Thoracic aorta (tissue), 2 donors: ENCODE measurements at regions not wholly inside any gene's neighbourhood (a gene's known extent, or its start where the extent isn't known, plus 50 kb on each side); places are given as distances from the start of the nearest gene placed in this dataset.

Experiments used
- ATAC-seq: fragments of 150-250 bp; one replicate; pipeline ENCODE4 v1.8.0; 2017; ENCODE audit warnings: low read depth; ENCODE audit not compliant: insufficient number of reproducible peaks, low FRiP score
- DNase-seq: peaks from one replicate; pipeline ENCODE4 v3.0.0-alpha.2; 2020; ENCODE audit warnings: low spot score
- H3K27ac ChIP-seq, 2 donors: fragments of 200-600 bp; sonication (generic); 1 replicate in 1 of 2; 2 replicates in 1 of 2; pipeline ENCODE4 v1.5.1; 2016; ENCODE audit warnings: mild to moderate bottlenecking in 2 of 2, moderate library complexity in 2 of 2
- H3K27me3 ChIP-seq: fragments of 200-600 bp; sonication (generic); replicated peaks from 2 replicates; pipeline ENCODE4 v1.6.0; 2016; ENCODE audit warnings: mild to moderate bottlenecking; ENCODE audit not compliant: insufficient read depth
- H3K36me3 ChIP-seq: fragments of 200-600 bp; sonication (generic); one replicate; pipeline ENCODE4 v1.5.1; 2016
- H3K4me1 ChIP-seq, 2 donors: fragments of 200-600 bp; sonication (generic); 1 replicate in 1 of 2; 2 replicates in 1 of 2; pipeline versions ENCODE4 v1.5.1 to v1.6.0; 2016; ENCODE audit warnings: low read depth in 2 of 2, mild to moderate bottlenecking in 1 of 2; ENCODE audit not compliant: control insufficient read depth in 1 of 2
- H3K4me3 ChIP-seq: fragments of 200-600 bp; sonication (generic); 2 replicates; pipeline ENCODE4 v1.5.1; 2016; ENCODE audit warnings: mild to moderate bottlenecking
- H3K9me3 ChIP-seq: fragments of 200-600 bp; sonication (generic); 2 replicates; pipeline ENCODE4 v1.5.1; 2016
- TF ChIP-seq, protein P1 (sequence below): fragments of 200-600 bp; sonication (generic); IDR thresholded peaks from one replicate; pipeline ENCODE4 v1.5.1; 2019; ENCODE audit warnings: antibody characterized with exemption

DNA sequence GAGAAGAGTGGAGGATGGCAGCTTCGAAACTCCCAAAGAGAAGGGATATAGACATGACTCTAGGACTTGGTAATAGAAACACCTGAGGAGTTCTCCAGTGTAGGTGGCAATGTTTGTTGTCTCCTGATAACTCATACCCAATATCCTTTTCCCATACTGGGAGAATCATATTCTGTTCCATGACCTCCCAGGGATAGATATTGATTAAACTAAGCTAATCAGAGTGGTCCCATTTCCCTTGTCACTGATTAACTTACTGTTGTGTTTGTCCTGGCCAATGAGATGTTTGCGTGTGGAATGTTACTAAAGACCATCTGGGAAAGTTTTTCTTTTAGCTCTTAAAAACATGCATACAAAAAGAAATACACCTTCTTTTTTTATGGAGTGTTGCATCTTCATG, 85.6 kb downstream of the RPL22L1 start:
- no peak overlapping the region for H3K27ac ChIP-seq
- no peaks in the 10 kb centered on the region for H3K9me3 ChIP-seq
- no peak for ATAC-seq
- no peak overlapping the region for H3K4me3 ChIP-seq
- DNase-seq = no peak
- TF ChIP-seq, protein P1, sequence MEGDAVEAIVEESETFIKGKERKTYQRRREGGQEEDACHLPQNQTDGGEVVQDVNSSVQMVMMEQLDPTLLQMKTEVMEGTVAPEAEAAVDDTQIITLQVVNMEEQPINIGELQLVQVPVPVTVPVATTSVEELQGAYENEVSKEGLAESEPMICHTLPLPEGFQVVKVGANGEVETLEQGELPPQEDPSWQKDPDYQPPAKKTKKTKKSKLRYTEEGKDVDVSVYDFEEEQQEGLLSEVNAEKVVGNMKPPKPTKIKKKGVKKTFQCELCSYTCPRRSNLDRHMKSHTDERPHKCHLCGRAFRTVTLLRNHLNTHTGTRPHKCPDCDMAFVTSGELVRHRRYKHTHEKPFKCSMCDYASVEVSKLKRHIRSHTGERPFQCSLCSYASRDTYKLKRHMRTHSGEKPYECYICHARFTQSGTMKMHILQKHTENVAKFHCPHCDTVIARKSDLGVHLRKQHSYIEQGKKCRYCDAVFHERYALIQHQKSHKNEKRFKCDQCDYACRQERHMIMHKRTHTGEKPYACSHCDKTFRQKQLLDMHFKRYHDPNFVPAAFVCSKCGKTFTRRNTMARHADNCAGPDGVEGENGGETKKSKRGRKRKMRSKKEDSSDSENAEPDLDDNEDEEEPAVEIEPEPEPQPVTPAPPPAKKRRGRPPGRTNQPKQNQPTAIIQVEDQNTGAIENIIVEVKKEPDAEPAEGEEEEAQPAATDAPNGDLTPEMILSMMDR = no peak
- no peaks in the 10 kb centered on the region for H3K27me3 ChIP-seq
- H3K4me1 ChIP-seq = no peaks in the 10 kb centered on the region
- H3K36me3 ChIP-seq = no peaks in the 10 kb centered on the region

DNA sequence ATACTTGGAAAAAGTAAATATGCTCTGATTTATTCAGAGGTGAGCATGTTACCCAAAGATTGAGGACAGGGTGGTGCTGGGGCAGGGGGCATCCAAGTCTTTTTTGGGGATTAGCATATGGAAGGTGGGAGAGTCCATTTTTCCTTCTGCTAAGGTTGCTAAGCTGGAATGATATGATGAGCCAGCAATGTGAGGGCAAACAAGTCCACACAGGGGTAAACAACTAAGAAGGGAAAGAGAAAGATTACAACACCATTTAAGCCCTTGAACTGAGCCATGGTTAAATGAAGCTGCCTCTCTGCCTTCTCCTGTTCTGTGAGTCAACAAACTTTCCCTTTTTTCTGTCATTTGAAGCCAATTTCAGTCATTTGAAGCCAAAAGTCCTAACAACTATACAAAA, 89.0 kb downstream of the RPL22L1 start:
- no peak for ATAC-seq
- no peak for DNase-seq
- Histone ChIP-seq H3K4me3 (no peak overlapping the region), H3K36me3 (no peaks in the 10 kb centered on the region), H3K9me3 (no peaks in the 10 kb centered on the region), H3K4me1 (no peaks in the 10 kb centered on the region), H3K27me3 (no peaks in the 10 kb centered on the region), H3K27ac (no peak overlapping the region)
- TF ChIP-seq, protein P1 = no peak

DNA sequence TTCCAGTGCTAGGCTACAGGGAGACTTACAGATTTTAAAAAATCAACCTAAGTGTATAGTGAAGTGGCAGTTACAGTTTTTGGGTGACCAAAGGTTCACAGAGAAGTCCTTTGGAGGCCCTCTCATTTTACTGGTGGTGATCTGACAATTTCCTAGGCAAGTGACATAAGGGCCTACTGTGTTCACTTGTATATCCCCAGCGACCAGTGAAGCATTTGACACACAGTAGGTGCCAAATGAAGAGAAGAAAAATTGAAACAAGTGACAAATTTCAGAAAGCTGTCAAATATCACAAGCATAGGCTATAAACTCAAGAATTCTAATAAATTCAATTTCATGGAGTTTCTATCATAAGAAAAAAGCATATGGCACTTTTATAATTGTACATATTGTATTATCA, 89.5 kb downstream of the RPL22L1 start:
- TF ChIP-seq, protein P1 = no peak
- no peaks in the 10 kb centered on the region for H3K27me3 ChIP-seq

DNA sequence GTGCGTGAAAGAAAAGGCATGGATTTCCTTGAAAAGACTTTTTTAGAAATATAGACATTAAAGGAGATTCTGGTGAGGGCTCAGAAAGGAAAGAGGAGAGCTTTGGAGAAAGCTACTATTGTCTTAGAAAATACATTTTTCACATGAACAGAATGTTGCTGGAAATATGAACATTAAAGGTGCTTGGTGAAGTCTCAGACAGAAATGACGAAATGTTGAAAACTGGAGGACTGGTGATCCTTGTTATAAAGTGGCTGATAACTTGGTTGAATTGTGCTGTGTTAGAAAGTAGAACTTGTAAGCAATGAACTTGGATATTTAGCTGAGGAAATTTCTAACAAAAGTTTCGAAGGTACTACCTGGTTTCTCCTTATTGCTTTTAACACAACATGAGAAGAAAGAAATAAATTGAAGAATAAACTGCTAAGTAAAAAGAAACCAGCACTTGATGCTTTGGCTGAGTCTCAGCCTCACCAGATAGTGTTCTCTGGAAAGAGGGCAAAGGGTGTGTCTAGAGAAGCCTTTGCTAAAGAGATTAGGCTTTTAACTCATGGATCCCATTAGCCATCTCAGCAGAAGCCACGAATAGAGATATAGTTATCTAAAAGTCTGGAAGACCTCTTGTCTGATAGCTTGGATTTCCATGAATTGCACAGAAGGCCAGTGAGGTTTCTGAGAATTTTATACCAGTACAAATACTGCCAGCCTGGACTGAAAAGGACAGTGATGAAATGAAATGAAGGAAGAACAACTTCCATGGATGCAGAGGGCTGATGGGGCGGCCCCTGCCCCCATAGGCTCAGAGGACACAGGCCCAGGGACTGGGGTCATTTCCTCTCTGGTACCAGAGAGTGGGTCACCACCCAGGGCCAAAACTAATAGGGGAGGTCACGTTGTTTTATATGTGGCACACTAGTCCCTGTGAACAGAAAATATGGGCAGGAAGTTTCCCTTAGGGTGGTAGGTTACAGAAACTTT, 91.5 kb downstream of the RPL22L1 start:
- TF ChIP-seq, protein P1 = no peak
- no peak for DNase-seq
- ATAC-seq = no peak
- Histone ChIP-seq H3K4me1 (no peaks in the 10 kb centered on the region), H3K4me3 (no peak overlapping the region), H3K27ac (no peak overlapping the region), H3K36me3 (no peaks in the 10 kb centered on the region), H3K27me3 (no peaks in the 10 kb centered on the region), H3K9me3 (no peaks in the 10 kb centered on the region)

More for the DNA sequence above, 89.5 kb downstream of the RPL22L1 start:
- H3K36me3 ChIP-seq = no peaks in the 10 kb centered on the region
- H3K4me1 ChIP-seq = no peaks in the 10 kb centered on the region
- H3K9me3 ChIP-seq = no peaks in the 10 kb centered on the region
- no peak overlapping the region for H3K27ac ChIP-seq
- DNase-seq (no peak), ATAC-seq (no peak)
- no peak overlapping the region for H3K4me3 ChIP-seq

DNA sequence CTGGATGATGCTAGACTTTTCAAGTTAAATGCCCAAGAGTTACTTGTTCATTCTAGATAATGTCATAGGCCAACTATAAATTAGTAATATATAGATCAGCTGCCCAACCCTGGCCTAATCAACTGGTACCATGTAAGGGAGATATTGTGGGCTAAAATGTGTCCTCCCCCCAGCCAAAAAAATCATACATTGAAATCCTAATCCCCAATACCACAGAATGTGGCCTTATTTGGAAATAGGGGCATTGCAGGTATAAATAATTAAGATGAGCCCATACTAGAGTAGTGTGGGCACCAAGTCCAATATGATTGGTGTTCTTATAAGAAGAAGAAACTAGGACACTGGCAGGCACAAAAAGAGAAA, 92.5 kb downstream of the RPL22L1 start:
- H3K36me3 ChIP-seq = no peaks in the 10 kb centered on the region
- H3K9me3 ChIP-seq = no peaks in the 10 kb centered on the region
- TF ChIP-seq, protein P1 = no peak
- H3K4me3 ChIP-seq = no peak overlapping the region
- H3K27ac ChIP-seq = no peak overlapping the region
- no peaks in the 10 kb centered on the region for H3K27me3 ChIP-seq
- ATAC-seq = no peak
- no peak for DNase-seq
- no peaks in the 10 kb centered on the region for H3K4me1 ChIP-seq
